ENCODE measurements at regions not wholly inside any gene's neighbourhood (a gene's known extent, or its start where the extent isn't known, plus 50 kb on each side); places are given as distances from the start of the nearest gene placed in this dataset.

- H3K27me3 ChIP-seq (ENCODE audit: control insufficient read depth, insufficient read depth, low read length), result no peaks in the 10 kb centered on the region
- DNase-seq (no peak), ATAC-seq (ENCODE audit: low read depth in 2 of 2) (no peak)
- H3K36me3 ChIP-seq (ENCODE audit: control insufficient read depth, insufficient read depth, low read length), result no peaks in the 10 kb centered on the region
- peaks cover 2 to 29% (median 9%) of the 10 kb centered on the region in 7 donors for H3K9me3 Mint-ChIP-seq
- no peaks in the 10 kb centered on the region for H3K4me1 Mint-ChIP-seq
- no peak overlapping the region for H3K4me3 ChIP-seq (ENCODE audit: low read depth, low read length)
- no peak overlapping the region for H3K4me3 Mint-ChIP-seq
- no peaks in the 10 kb centered on the region for H3K4me1 ChIP-seq (ENCODE audit: control insufficient read depth, insufficient read depth, low read length, poor library complexity, severe bottlenecking)
- H3K9me3 ChIP-seq (ENCODE audit: control insufficient read depth in 2 of 2, low read length in 2 of 2), result peaks cover 0 to 11% of the 10 kb centered on the region in 2 experiments
- H3K27ac Mint-ChIP-seq, result no peak overlapping the region
- no peak overlapping the region for H3K27ac ChIP-seq (ENCODE audit: insufficient read depth, low read length, poor library complexity, severe bottlenecking)
- no peaks in the 10 kb centered on the region for H3K27me3 Mint-ChIP-seq
- H3K36me3 Mint-ChIP-seq, result no peaks in the 10 kb centered on the region
Observed at GRCh38 chr18:27711382-27711781, 465.5 kb downstream of the CDH2 start.

- ATAC-seq (ENCODE audit: low read depth in 2 of 2), result no peak
- Mint-ChIP-seq H3K4me1 (no peaks in the 10 kb centered on the region), H3K27me3 (no peaks in the 10 kb centered on the region), H3K27ac (no peak overlapping the region), H3K9me3 (peaks cover 0 to 26% (median 5%) of the 10 kb centered on the region in 7 donors), H3K36me3 (no peaks in the 10 kb centered on the region), H3K4me3 (no peak overlapping the region)
- Histone ChIP-seq H3K9me3 (ENCODE audit: control insufficient read depth in 2 of 2, low read length in 2 of 2) (peaks cover 0 to 7% of the 10 kb centered on the region in 2 experiments), H3K4me3 (ENCODE audit: low read depth, low read length) (no peak overlapping the region), H3K27ac (ENCODE audit: insufficient read depth, low read length, poor library complexity, severe bottlenecking) (no peak overlapping the region), H3K4me1 (ENCODE audit: control insufficient read depth, insufficient read depth, low read length, poor library complexity, severe bottlenecking) (no peaks in the 10 kb centered on the region), H3K36me3 (ENCODE audit: control insufficient read depth, insufficient read depth, low read length) (no peaks in the 10 kb centered on the region), H3K27me3 (ENCODE audit: control insufficient read depth, insufficient read depth, low read length) (no peaks in the 10 kb centered on the region)
- DNase-seq, result no peak
Observed at GRCh38 chr18:27709344-27709743, 467.6 kb downstream of the CDH2 start.

- Mint-ChIP-seq H3K4me1 (no peaks in the 10 kb centered on the region), H3K36me3 (no peaks in the 10 kb centered on the region), H3K27me3 (no peaks in the 10 kb centered on the region), H3K9me3 (peaks cover 3 to 27% (median 5%) of the 10 kb centered on the region in 7 donors), H3K27ac (no peak overlapping the region), H3K4me3 (no peak overlapping the region)
- Histone ChIP-seq H3K4me1 (ENCODE audit: control insufficient read depth, insufficient read depth, low read length, poor library complexity, severe bottlenecking) (no peaks in the 10 kb centered on the region), H3K27ac (ENCODE audit: insufficient read depth, low read length, poor library complexity, severe bottlenecking) (no peak overlapping the region), H3K9me3 (ENCODE audit: control insufficient read depth in 2 of 2, low read length in 2 of 2) (peaks cover 3 to 7% of the 10 kb centered on the region in 2 experiments), H3K27me3 (ENCODE audit: control insufficient read depth, insufficient read depth, low read length) (no peaks in the 10 kb centered on the region), H3K4me3 (ENCODE audit: low read depth, low read length) (no peak overlapping the region), H3K36me3 (ENCODE audit: control insufficient read depth, insufficient read depth, low read length) (no peaks in the 10 kb centered on the region)
- DNase-seq, result no peak
- no peak for ATAC-seq (ENCODE audit: low read depth in 2 of 2)
Observed at GRCh38 chr18:27707201-27707600, 469.7 kb downstream of the CDH2 start.

GRCh38 chr18:27704736-27705361 lies 472.1 kb downstream of the CDH2 start:
- Mint-ChIP-seq H3K36me3 (no peaks in the 10 kb centered on the region), H3K9me3 (peaks cover 5 to 26% (median 8%) of the 10 kb centered on the region in 7 donors), H3K27ac (no peak overlapping the region), H3K4me3 (no peak overlapping the region), H3K27me3 (no peaks in the 10 kb centered on the region), H3K4me1 (no peaks in the 10 kb centered on the region)
- Histone ChIP-seq H3K27me3 (ENCODE audit: control insufficient read depth, insufficient read depth, low read length) (no peaks in the 10 kb centered on the region), H3K9me3 (ENCODE audit: control insufficient read depth in 2 of 2, low read length in 2 of 2) (peaks cover 0 to 3% of the 10 kb centered on the region in 2 experiments), H3K4me3 (ENCODE audit: low read depth, low read length) (no peak overlapping the region), H3K4me1 (ENCODE audit: control insufficient read depth, insufficient read depth, low read length, poor library complexity, severe bottlenecking) (no peaks in the 10 kb centered on the region), H3K36me3 (ENCODE audit: control insufficient read depth, insufficient read depth, low read length) (no peaks in the 10 kb centered on the region), H3K27ac (ENCODE audit: insufficient read depth, low read length, poor library complexity, severe bottlenecking) (no peak overlapping the region)
- no peak for DNase-seq
- ATAC-seq (ENCODE audit: low read depth in 2 of 2), result no peak

- ATAC-seq (ENCODE audit: low read depth in 2 of 2), result no peak
- no peak overlapping the region for H3K4me3 Mint-ChIP-seq
- H3K4me1 Mint-ChIP-seq, result no peaks in the 10 kb centered on the region
- peaks cover 7 to 31% (median 12%) of the 10 kb centered on the region in 7 donors for H3K9me3 Mint-ChIP-seq
- no peak overlapping the region for H3K4me3 ChIP-seq (ENCODE audit: low read depth, low read length)
- no peaks in the 10 kb centered on the region for H3K27me3 ChIP-seq (ENCODE audit: control insufficient read depth, insufficient read depth, low read length)
- H3K9me3 ChIP-seq (ENCODE audit: control insufficient read depth in 2 of 2, low read length in 2 of 2), result peaks cover 0 to 2% of the 10 kb centered on the region in 2 experiments
- no peaks in the 10 kb centered on the region for H3K36me3 ChIP-seq (ENCODE audit: control insufficient read depth, insufficient read depth, low read length)
- DNase-seq, result no peak
- no peaks in the 10 kb centered on the region for H3K27me3 Mint-ChIP-seq
- no peaks in the 10 kb centered on the region for H3K36me3 Mint-ChIP-seq
- no peak overlapping the region for H3K27ac ChIP-seq (ENCODE audit: insufficient read depth, low read length, poor library complexity, severe bottlenecking)
- no peaks in the 10 kb centered on the region for H3K4me1 ChIP-seq (ENCODE audit: control insufficient read depth, insufficient read depth, low read length, poor library complexity, severe bottlenecking)
- no peak overlapping the region for H3K27ac Mint-ChIP-seq
Observed at GRCh38 chr18:27699137-27699536, 477.8 kb downstream of the CDH2 start.

GRCh38 chr18:27696148-27696547 lies 480.8 kb downstream of the CDH2 start:
- Mint-ChIP-seq H3K27me3 (no peaks in the 10 kb centered on the region), H3K4me3 (no peak overlapping the region), H3K27ac (no peak overlapping the region), H3K9me3 (peaks cover 5 to 39% (median 9%) of the 10 kb centered on the region in 7 donors), H3K4me1 (no peaks in the 10 kb centered on the region), H3K36me3 (no peaks in the 10 kb centered on the region)
- no peaks in the 10 kb centered on the region for H3K36me3 ChIP-seq (ENCODE audit: control insufficient read depth, insufficient read depth, low read length)
- no peak overlapping the region for H3K27ac ChIP-seq (ENCODE audit: insufficient read depth, low read length, poor library complexity, severe bottlenecking)
- no peaks in the 10 kb centered on the region for H3K9me3 ChIP-seq (ENCODE audit: control insufficient read depth in 2 of 2, low read length in 2 of 2)
- no peaks in the 10 kb centered on the region for H3K27me3 ChIP-seq (ENCODE audit: control insufficient read depth, insufficient read depth, low read length)
- no peak for ATAC-seq (ENCODE audit: low read depth in 2 of 2)
- DNase-seq, result no peak
- no peak overlapping the region for H3K4me3 ChIP-seq (ENCODE audit: low read depth, low read length)
- H3K4me1 ChIP-seq (ENCODE audit: control insufficient read depth, insufficient read depth, low read length, poor library complexity, severe bottlenecking), result no peaks in the 10 kb centered on the region

GRCh38 chr18:27695503-27695902 lies 481.4 kb downstream of the CDH2 start:
- Histone ChIP-seq H3K27me3 (ENCODE audit: control insufficient read depth, insufficient read depth, low read length) (no peaks in the 10 kb centered on the region), H3K4me1 (ENCODE audit: control insufficient read depth, insufficient read depth, low read length, poor library complexity, severe bottlenecking) (no peaks in the 10 kb centered on the region), H3K4me3 (ENCODE audit: low read depth, low read length) (no peak overlapping the region), H3K9me3 (ENCODE audit: control insufficient read depth in 2 of 2, low read length in 2 of 2) (no peaks in the 10 kb centered on the region), H3K36me3 (ENCODE audit: control insufficient read depth, insufficient read depth, low read length) (no peaks in the 10 kb centered on the region), H3K27ac (ENCODE audit: insufficient read depth, low read length, poor library complexity, severe bottlenecking) (no peak overlapping the region)
- no peak for ATAC-seq (ENCODE audit: low read depth in 2 of 2)
- peak overlapping the region in 1 of 3 donors; percentile 91 for H3K27ac Mint-ChIP-seq
- no peaks in the 10 kb centered on the region for H3K36me3 Mint-ChIP-seq
- H3K9me3 Mint-ChIP-seq, result peaks cover 4 to 37% (median 9%) of the 10 kb centered on the region in 7 donors
- H3K4me3 Mint-ChIP-seq, result no peak overlapping the region
- H3K4me1 Mint-ChIP-seq, result no peaks in the 10 kb centered on the region
- no peaks in the 10 kb centered on the region for H3K27me3 Mint-ChIP-seq
- DNase-seq, result no peak

GRCh38 chr18:27695052-27695451 lies 481.9 kb downstream of the CDH2 start:
- H3K27ac ChIP-seq (ENCODE audit: insufficient read depth, low read length, poor library complexity, severe bottlenecking), result no peak overlapping the region
- H3K36me3 ChIP-seq (ENCODE audit: control insufficient read depth, insufficient read depth, low read length), result no peaks in the 10 kb centered on the region
- H3K36me3 Mint-ChIP-seq, result no peaks in the 10 kb centered on the region
- no peak overlapping the region for H3K4me3 Mint-ChIP-seq
- H3K4me1 ChIP-seq (ENCODE audit: control insufficient read depth, insufficient read depth, low read length, poor library complexity, severe bottlenecking), result no peaks in the 10 kb centered on the region
- no peak overlapping the region for H3K27ac Mint-ChIP-seq
- no peaks in the 10 kb centered on the region for H3K27me3 Mint-ChIP-seq
- H3K9me3 Mint-ChIP-seq, result peaks cover 3 to 37% (median 9%) of the 10 kb centered on the region in 7 donors
- ATAC-seq (ENCODE audit: low read depth in 2 of 2), result no peak
- H3K4me1 Mint-ChIP-seq, result no peaks in the 10 kb centered on the region
- H3K27me3 ChIP-seq (ENCODE audit: control insufficient read depth, insufficient read depth, low read length), result no peaks in the 10 kb centered on the region
- no peak overlapping the region for H3K4me3 ChIP-seq (ENCODE audit: low read depth, low read length)
- DNase-seq, result no peak
- no peaks in the 10 kb centered on the region for H3K9me3 ChIP-seq (ENCODE audit: control insufficient read depth in 2 of 2, low read length in 2 of 2)
